Neuronal stem cell (in vitro differentiated cells): ENCODE measurements at regions not wholly inside any gene's neighbourhood (a gene's known extent, or its start where the extent isn't known, plus 50 kb on each side); places are given as distances from the start of the nearest gene placed in this dataset.

Experiments
- DNase-seq: peaks from one replicate; pipeline ENCODE4 v3.0.0-alpha.2; 2013; ENCODE audit warnings: low spot score
- H2AFZ ChIP-seq: one replicate; pipeline ENCODE4 v1.6.1; 2013; ENCODE audit warnings: mild to moderate bottlenecking, low read length, inconsistent platforms
- H2AK5ac ChIP-seq: 2 replicates; pipeline ENCODE4 v1.6.1; 2013; ENCODE audit warnings: low read depth, mild to moderate bottlenecking, inconsistent platforms, low read length, moderate library complexity, mixed read lengths
- H2BK120ac ChIP-seq: 2 replicates; pipeline ENCODE4 v1.6.1; 2013; ENCODE audit warnings: low read depth, mild to moderate bottlenecking, inconsistent platforms, low read length, moderate library complexity, mixed read lengths
- H2BK12ac ChIP-seq: one replicate; pipeline ENCODE4 v1.6.1; 2013; ENCODE audit warnings: low read length, inconsistent platforms
- H2BK15ac ChIP-seq: 2 replicates; pipeline ENCODE4 v1.6.1; 2013; ENCODE audit warnings: mild to moderate bottlenecking, low read length, inconsistent platforms, mixed read lengths
- H2BK5ac ChIP-seq: one replicate; pipeline ENCODE4 v1.6.1; 2013; ENCODE audit warnings: inconsistent platforms, mild to moderate bottlenecking, low read length, moderate library complexity
- H3K14ac ChIP-seq: one replicate; pipeline ENCODE4 v1.6.1; 2013; ENCODE audit warnings: low read length, inconsistent platforms
- H3K18ac ChIP-seq: 2 replicates; pipeline ENCODE4 v1.6.1; 2013; ENCODE audit warnings: low read length, inconsistent platforms
- H3K23ac ChIP-seq: 2 replicates; pipeline ENCODE4 v1.6.1; 2013; ENCODE audit warnings: low read depth, mild to moderate bottlenecking, mixed read lengths, low read length, inconsistent platforms; ENCODE audit not compliant: poor library complexity
- H3K27ac ChIP-seq: replicated peaks from 3 replicates; pipeline ENCODE4 v1.5.1; 2013; ENCODE audit warnings: low read length, inconsistent platforms
- H3K27me3 ChIP-seq, 3 experiments: 2 replicates each; pipeline ENCODE4 v1.6.1; 2013; ENCODE audit warnings: low read length in 3 of 3, mild to moderate bottlenecking in 2 of 3, inconsistent platforms in 1 of 3, low read depth in 1 of 3, mixed read lengths in 1 of 3, moderate library complexity in 1 of 3; ENCODE audit not compliant: control insufficient read depth in 3 of 3, insufficient read depth in 3 of 3
- H3K36me3 ChIP-seq, 2 donors: replicated peaks in 1 of 2; 2 replicates each; pipeline ENCODE4 v1.6.1; 2013; ENCODE audit warnings: low read length in 2 of 2; ENCODE audit not compliant: control insufficient read depth in 2 of 2, insufficient read depth in 2 of 2
- H3K4ac ChIP-seq: 2 replicates; pipeline ENCODE4 v1.6.1; 2013; ENCODE audit warnings: inconsistent platforms, mild to moderate bottlenecking, low read length, moderate library complexity
- H3K4me1 ChIP-seq, 2 donors: 1 replicate in 1 of 2; 2 replicates in 1 of 2; pipeline ENCODE4 v1.6.1; 2013; ENCODE audit warnings: low read length in 2 of 2, low read depth in 1 of 2; ENCODE audit not compliant: control insufficient read depth in 2 of 2, insufficient read depth in 1 of 2
- H3K4me2 ChIP-seq: one replicate; pipeline ENCODE4 v1.6.1; 2013; ENCODE audit warnings: mild to moderate bottlenecking, low read length, inconsistent platforms; ENCODE audit not compliant: insufficient read depth, poor library complexity, severe bottlenecking
- H3K4me3 ChIP-seq, 2 donors: 2 replicates each; pipeline ENCODE4 v1.5.1; 2013; ENCODE audit warnings: low read length in 2 of 2, mild to moderate bottlenecking in 2 of 2, inconsistent platforms in 1 of 2, moderate library complexity in 1 of 2
- H3K79me1 ChIP-seq: one replicate; pipeline ENCODE4 v1.6.1; 2013; ENCODE audit warnings: low read depth, mild to moderate bottlenecking, inconsistent platforms, low read length, moderate library complexity
- H3K9ac ChIP-seq: one replicate; pipeline ENCODE4 v1.6.1; 2013; ENCODE audit warnings: mild to moderate bottlenecking, low read depth, low read length, inconsistent platforms; ENCODE audit not compliant: poor library complexity
- H3K9me3 ChIP-seq, 2 donors: replicated peaks in 1 of 2; 2 replicates each; pipeline versions ENCODE3 to v1.6.1; 2013; ENCODE audit warnings: low read length in 2 of 2, mild to moderate bottlenecking in 2 of 2, inconsistent platforms in 1 of 2, low read depth in 1 of 2, mixed read lengths in 1 of 2, moderate library complexity in 1 of 2; ENCODE audit not compliant: control insufficient read depth in 2 of 2, insufficient read depth in 1 of 2
- H4K8ac ChIP-seq: one replicate; pipeline ENCODE4 v1.6.1; 2013; ENCODE audit warnings: low read depth, mild to moderate bottlenecking, inconsistent platforms, low read length, moderate library complexity
- H4K91ac ChIP-seq: one replicate; pipeline ENCODE4 v1.6.1; 2013; ENCODE audit warnings: low read length, low read depth, mild to moderate bottlenecking, inconsistent platforms; ENCODE audit not compliant: poor library complexity
- WGBS, 2 donors: extraction: QIAGEN DNeasy Blood & Tissue Kit; methylation state at CpG; one replicate each; pipeline ENCODE4 v1.1.7; 2013; ENCODE audit warnings: missing lambda C conversion rate in 2 of 2, mixed read lengths in 1 of 2; ENCODE audit not compliant: insufficient read length in 2 of 2, insufficient replicate concordance in 1 of 2; ENCODE audit errors: extremely low coverage in 2 of 2; 5-methylcytosine and 5-hydroxymethylcytosine counted together

DNA sequence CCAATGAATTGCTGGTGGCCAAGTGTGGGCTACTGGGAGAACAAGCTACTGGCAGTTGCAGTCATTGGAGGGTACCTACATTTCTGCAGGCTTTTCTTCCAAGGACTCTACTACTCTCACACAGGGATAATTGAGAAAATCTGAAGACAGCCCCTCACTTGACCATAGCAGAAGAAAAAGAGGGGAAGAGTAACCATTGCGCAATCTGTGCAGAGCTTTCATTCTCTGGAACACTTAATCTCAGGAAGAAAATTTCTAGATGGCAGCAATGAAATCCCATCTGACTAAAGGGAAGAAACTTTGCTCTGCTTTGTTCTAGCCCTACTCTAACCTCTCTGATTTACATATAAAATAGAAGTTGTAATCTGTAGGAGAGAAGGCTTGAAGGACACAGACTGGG is 1239.6 kb upstream of the SORCS1 start:
- Histone ChIP-seq H2BK12ac (no peak overlapping the region), H2AK5ac (no peak overlapping the region), H3K4me2 (no peak overlapping the region), H3K4me1 (peaks cover 0 to 3% of the 10 kb centered on the region in 2 donors), H4K91ac (no peak overlapping the region), H3K9me3 (no peaks in the 10 kb centered on the region), H2BK120ac (no peak overlapping the region), H3K4ac (no peak overlapping the region), H4K8ac (no peak overlapping the region), H3K9ac (no peak overlapping the region), H2AFZ (no peak overlapping the region), H2BK15ac (no peak overlapping the region), H2BK5ac (no peak overlapping the region), H3K4me3 (no peak overlapping the region), H3K23ac (no peak overlapping the region), H3K27me3 (no peaks in the 10 kb centered on the region), H3K79me1 (no peaks in the 10 kb centered on the region), H3K36me3 (no peaks in the 10 kb centered on the region), H3K27ac (no peak overlapping the region), H3K14ac (no peak overlapping the region), H3K18ac (no peak overlapping the region)
- no CpG with 5 or more reads among the region's 1 CpG for WGBS, 2 donors
- no peak for DNase-seq

DNA sequence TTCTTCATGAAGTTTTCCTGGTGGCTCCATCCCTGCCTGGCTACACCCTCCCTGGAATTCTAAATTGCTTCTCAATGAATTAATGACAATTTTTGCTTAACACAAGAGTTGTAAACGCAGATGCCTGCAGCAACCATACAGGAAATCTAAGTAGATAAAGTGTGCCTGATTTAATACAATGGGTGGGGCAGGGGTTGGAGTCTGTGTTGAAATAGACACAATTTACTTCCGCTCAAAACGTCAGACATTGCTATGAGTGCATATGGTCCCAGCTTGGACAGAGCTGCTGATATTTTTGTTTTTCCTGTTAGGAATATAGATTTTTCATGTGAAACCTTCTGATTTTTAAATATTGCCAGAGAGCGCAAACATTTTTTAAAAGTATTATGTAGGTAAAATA is 1235.0 kb upstream of the SORCS1 start:
- H3K36me3 ChIP-seq, result no peaks in the 10 kb centered on the region
- DNase-seq, result no peak
- H2BK120ac ChIP-seq, result no peak overlapping the region
- no peak overlapping the region for H3K4me2 ChIP-seq
- no peak overlapping the region for H3K14ac ChIP-seq
- no CpG with 5 or more reads among the region's 4 CpGs for WGBS, 2 donors
- no peak overlapping the region for H2BK15ac ChIP-seq
- no peaks in the 10 kb centered on the region for H3K9me3 ChIP-seq
- no peak overlapping the region for H2BK12ac ChIP-seq
- no peak overlapping the region for H2BK5ac ChIP-seq
- H3K27me3 ChIP-seq, result no peaks in the 10 kb centered on the region
- H3K79me1 ChIP-seq, result no peaks in the 10 kb centered on the region
- no peak overlapping the region for H4K91ac ChIP-seq
- no peak overlapping the region for H2AFZ ChIP-seq
- H3K9ac ChIP-seq, result no peak overlapping the region
- no peak overlapping the region for H3K23ac ChIP-seq
- no peak overlapping the region for H3K4ac ChIP-seq
- H2AK5ac ChIP-seq, result no peak overlapping the region
- H4K8ac ChIP-seq, result no peak overlapping the region
- H3K4me3 ChIP-seq, result no peak overlapping the region
- no peak overlapping the region for H3K18ac ChIP-seq
- peaks cover 0 to 3% of the 10 kb centered on the region in 2 donors for H3K4me1 ChIP-seq
- no peak overlapping the region for H3K27ac ChIP-seq

DNA sequence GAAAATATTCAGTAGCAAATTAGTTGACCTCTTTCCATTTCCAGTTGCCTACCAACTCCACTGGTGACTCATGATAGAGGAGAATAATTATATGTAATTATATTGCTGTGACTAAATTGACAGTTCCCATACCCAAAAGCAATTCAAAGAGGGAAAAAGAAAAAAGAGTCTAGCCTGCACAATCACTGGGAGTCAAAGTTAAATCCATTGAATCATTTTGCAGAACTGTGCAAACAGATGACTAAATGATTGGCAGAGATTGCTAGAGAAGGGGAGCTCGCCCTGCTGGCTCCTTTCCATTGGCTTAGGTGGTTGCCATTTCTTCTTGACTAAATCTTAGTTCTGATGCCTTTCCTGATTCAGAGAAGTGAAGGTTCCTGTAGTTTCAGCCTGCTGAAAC is 1228.6 kb upstream of the SORCS1 start:
- Histone ChIP-seq H3K14ac (no peak overlapping the region), H3K9ac (no peak overlapping the region), H4K8ac (no peak overlapping the region), H3K4me3 (no peak overlapping the region), H2BK120ac (no peak overlapping the region), H2BK12ac (no peak overlapping the region), H4K91ac (no peak overlapping the region), H3K27me3 (no peaks in the 10 kb centered on the region), H3K36me3 (no peaks in the 10 kb centered on the region), H3K27ac (no peak overlapping the region), H3K79me1 (no peaks in the 10 kb centered on the region), H2BK5ac (no peak overlapping the region), H2AK5ac (no peak overlapping the region), H3K18ac (no peak overlapping the region), H3K4me2 (no peak overlapping the region), H3K23ac (no peak overlapping the region), H3K4me1 (no peaks in the 10 kb centered on the region), H2AFZ (no peak overlapping the region), H2BK15ac (no peak overlapping the region), H3K9me3 (no peaks in the 10 kb centered on the region), H3K4ac (no peak overlapping the region)
- WGBS, 2 donors, result no CpG with 5 or more reads among the region's 1 CpG
- DNase-seq, result no peak

DNA sequence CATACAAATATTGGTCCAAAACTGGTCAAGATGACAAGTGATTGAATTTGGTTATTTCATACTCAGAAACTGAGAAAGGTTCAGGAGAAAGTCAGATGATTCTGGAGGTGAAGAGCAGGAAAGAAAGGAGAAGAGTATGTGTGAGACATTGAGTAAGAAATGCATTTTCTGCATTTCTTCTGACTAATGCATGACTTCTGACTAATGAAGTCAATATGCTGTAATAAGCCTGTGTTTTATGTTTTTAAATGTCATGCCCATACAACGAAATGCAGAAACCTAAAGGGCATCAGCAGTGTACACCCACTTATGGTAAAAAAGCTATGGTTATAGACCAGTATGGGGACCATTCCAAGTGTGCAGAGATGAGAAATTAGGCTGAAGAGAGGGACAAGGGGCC is 1227.8 kb upstream of the SORCS1 start:
- H3K9me3 ChIP-seq, result no peaks in the 10 kb centered on the region
- H2BK12ac ChIP-seq, result no peak overlapping the region
- H4K8ac ChIP-seq, result no peak overlapping the region
- H3K4me2 ChIP-seq, result no peak overlapping the region
- H3K27ac ChIP-seq, result no peak overlapping the region
- H2AK5ac ChIP-seq, result no peak overlapping the region
- H2AFZ ChIP-seq, result no peak overlapping the region
- H4K91ac ChIP-seq, result no peak overlapping the region
- no peaks in the 10 kb centered on the region for H3K79me1 ChIP-seq
- H3K36me3 ChIP-seq, result no peaks in the 10 kb centered on the region
- H2BK15ac ChIP-seq, result no peak overlapping the region
- no peaks in the 10 kb centered on the region for H3K4me1 ChIP-seq
- H2BK120ac ChIP-seq, result no peak overlapping the region
- H3K14ac ChIP-seq, result no peak overlapping the region
- H3K4ac ChIP-seq, result no peak overlapping the region
- no peaks in the 10 kb centered on the region for H3K27me3 ChIP-seq
- no peak overlapping the region for H3K23ac ChIP-seq
- H2BK5ac ChIP-seq, result no peak overlapping the region
- WGBS, 2 donors, result no CpG with 5 or more reads among the region's 1 CpG
- DNase-seq, result no peak
- H3K18ac ChIP-seq, result no peak overlapping the region
- H3K4me3 ChIP-seq, result no peak overlapping the region
- H3K9ac ChIP-seq, result no peak overlapping the region
